B cell (primary cell): ENCODE measurements at regions not wholly inside any gene's neighbourhood (a gene's known extent, or its start where the extent isn't known, plus 50 kb on each side); places are given as distances from the start of the nearest gene placed in this dataset.

Experiments used
- ATAC-seq: fragments of 200-7000 bp; cut with Tn5 transposase; one replicate; pipeline ENCODE4 v1.10.0; 2021; ENCODE audit warnings: low read depth, mild to moderate bottlenecking, moderate number of reproducible peaks, moderate library complexity
- CTCF ChIA-PET: fragments of 350-600 bp; sonication (Branson Sonifier 250); formaldehyde crosslinking; loops from one replicate; lab custom pipeline; 2021; ENCODE audit warnings: antibody characterized with exemption, inconsistent platforms; lab: Charles Lee
- POLR2A ChIA-PET: fragments of 350-600 bp; sonication (Branson Sonifier 250); formaldehyde crosslinking; loops from one replicate; lab custom pipeline; 2021; ENCODE audit warnings: antibody characterized with exemption; lab: Charles Lee
- DNase-seq: peaks from one replicate; pipeline ENCODE4 v3.0.0; 2013
- H2AFZ ChIP-seq: 2 replicates; pipeline ENCODE4 v1.6.1; 2012; ENCODE audit warnings: mild to moderate bottlenecking, low read depth, low read length; ENCODE audit not compliant: insufficient read depth, poor library complexity, severe bottlenecking
- H3K27ac ChIP-seq, 2 donors: 1 replicate in 1 of 2; 2 replicates in 1 of 2; pipeline ENCODE4 v1.5.1; 2012 to 2013; ENCODE audit warnings: low read length in 2 of 2, mild to moderate bottlenecking in 2 of 2, moderate library complexity in 1 of 2
- H3K27me3 ChIP-seq, 4 experiments: fragments of 200-600 bp in 1 of 4; sonication (generic) in 1 of 4; replicated peaks in 1 of 4; 1 replicate in 2 of 4; 2 replicates in 2 of 4; pipeline versions ENCODE4 v1.6.1 to v1.7.0; 2013 to 2016; ENCODE audit warnings: low read length in 3 of 4, mild to moderate bottlenecking in 2 of 4, mixed read lengths in 1 of 4, moderate library complexity in 1 of 4; ENCODE audit not compliant: insufficient read depth in 4 of 4, control insufficient read depth in 3 of 4; ENCODE audit errors: control extremely low read depth in 1 of 4
- H3K36me3 ChIP-seq, 2 experiments: replicated peaks in 1 of 2; 1 replicate in 1 of 2; 2 replicates in 1 of 2; pipeline versions ENCODE4 v1.6.1 to v1.7.1; 2013; ENCODE audit warnings: low read length in 1 of 2; ENCODE audit not compliant: insufficient read depth in 2 of 2, control insufficient read depth in 1 of 2; ENCODE audit errors: control extremely low read depth in 1 of 2, extremely low read depth in 1 of 2
- H3K4me1 ChIP-seq, 2 donors: fragments of 200-600 bp in 1 of 2; sonication (generic) in 1 of 2; 1 replicate in 1 of 2; 2 replicates in 1 of 2; pipeline versions ENCODE4 v1.5.1 to v1.6.1; 2013 to 2017; ENCODE audit warnings: low read length in 2 of 2; ENCODE audit not compliant: control insufficient read depth in 2 of 2, insufficient read depth in 2 of 2
- H3K4me2 ChIP-seq: replicated peaks from 2 replicates; pipeline ENCODE3; 2012; ENCODE audit warnings: mild to moderate bottlenecking, low read depth, low read length; ENCODE audit not compliant: poor library complexity, severe bottlenecking
- H3K4me3 ChIP-seq, 5 experiments: fragments of 200-600 bp in 1 of 5; sonication (generic) in 1 of 5; 1 replicate in 3 of 5; 2 replicates in 2 of 5; pipeline versions ENCODE4 v1.5.1 to v1.7.0; 2011 to 2016; ENCODE audit warnings: low read length in 4 of 5, mild to moderate bottlenecking in 4 of 5, low read depth in 2 of 5, control low read depth in 1 of 5, moderate library complexity in 1 of 5; ENCODE audit not compliant: insufficient read depth in 1 of 5; ENCODE audit errors: control extremely low read depth in 1 of 5, extremely low read depth in 1 of 5
- H3K79me2 ChIP-seq: fragments of 200-600 bp; sonication (generic); one replicate; pipeline ENCODE4 v1.6.0; 2016; ENCODE audit warnings: low read length; ENCODE audit not compliant: control insufficient read depth, insufficient read depth
- H3K9ac ChIP-seq: fragments of 200-600 bp; sonication (generic); 2 replicates; pipeline ENCODE4 v1.6.1; 2017; ENCODE audit warnings: mild to moderate bottlenecking, low read length, moderate library complexity
- H3K9me3 ChIP-seq, 3 donors: one replicate each; pipeline versions ENCODE4 v1.6.1 to v1.7.1; 2013; ENCODE audit warnings: low read length in 2 of 3; ENCODE audit not compliant: control insufficient read depth in 2 of 3, insufficient read depth in 1 of 3; ENCODE audit errors: control extremely low read depth in 1 of 3
- H4K20me1 ChIP-seq: 2 replicates; pipeline ENCODE4 v1.6.0; 2012; ENCODE audit warnings: mild to moderate bottlenecking, low read length; ENCODE audit not compliant: insufficient read depth, control insufficient read depth, poor library complexity, severe bottlenecking
- H3K27ac Mint-ChIP-seq: one replicate; pipeline ENCODE4 v1.8.0; 2021; ENCODE audit warnings: mixed read lengths
- H3K27me3 Mint-ChIP-seq: one replicate; pipeline ENCODE4 v1.8.0; 2021; ENCODE audit warnings: mixed read lengths
- H3K4me1 Mint-ChIP-seq: one replicate; pipeline ENCODE4 v1.8.0; 2021; ENCODE audit warnings: mixed read lengths
- H3K4me3 Mint-ChIP-seq: one replicate; pipeline ENCODE4 v1.8.0; 2021; ENCODE audit warnings: mixed read lengths
- H3K9me3 Mint-ChIP-seq: one replicate; pipeline ENCODE4 v1.8.0; 2022; ENCODE audit warnings: mixed read lengths; ENCODE audit not compliant: insufficient read depth
- EZH2 ChIP-seq: IDR thresholded peaks from 2 replicates; pipeline ENCODE4 v1.6.1; 2012; ENCODE audit warnings: borderline replicate concordance, low read depth, mild to moderate bottlenecking, moderate library complexity, low read length; ENCODE audit not compliant: insufficient read depth, poor library complexity, severe bottlenecking
- WGBS: methylation state at CpG from one replicate; pipeline ENCODE4 v1.1.5; 2013; ENCODE audit warnings: missing lambda C conversion rate; ENCODE audit not compliant: insufficient coverage; 5-methylcytosine and 5-hydroxymethylcytosine counted together
- intact Hi-C: fragments of 100-400 bp; cut with micrococcal nuclease; formaldehyde crosslinking; loops from one replicate; pipeline ENCODE4 v1.10.0; 2022
- TF ChIP-seq, protein P1 (sequence below): fragments of 200-600 bp; IDR thresholded peaks from one replicate; pipeline ENCODE4 v1.8.0; 2022; ENCODE audit warnings: antibody characterized with exemption, mild to moderate bottlenecking

GRCh38 chr1:18539171-18539570 is 58.4 kb downstream of the KLHDC7A start:
- intact Hi-C loops = no loop called here
- Histone ChIP-seq H3K79me2 (no peaks in the 10 kb centered on the region), H3K9me3 (peaks cover 0 to 12% (median 0%) of the 10 kb centered on the region in 3 donors), H3K4me2 (no peak overlapping the region), H3K27me3 (peaks cover 0 to 10% (median 5%) of the 10 kb centered on the region in 4 experiments), H2AFZ (no peak overlapping the region), H3K4me1 (no peaks in the 10 kb centered on the region), H3K4me3 (no peak overlapping the region), H3K27ac (no peak overlapping the region), H3K36me3 (no peaks in the 10 kb centered on the region), H3K9ac (no peak overlapping the region), H4K20me1 (no peaks in the 10 kb centered on the region)
- DNase-seq (no peak), ATAC-seq (no peak)
- H3K4me3 Mint-ChIP-seq = no peak overlapping the region
- peaks cover 3% of the 10 kb centered on the region for H3K9me3 Mint-ChIP-seq
- no peaks in the 10 kb centered on the region for H3K4me1 Mint-ChIP-seq
- peaks cover 42% of the 10 kb centered on the region for H3K27me3 Mint-ChIP-seq
- no peak overlapping the region for H3K27ac Mint-ChIP-seq
- WGBS = 69% methylated on average over 4 of the region's 4 CpGs
- POLR2A ChIA-PET = no interaction called here
- no peak for TF ChIP-seq EZH2
- TF ChIP-seq, protein P1, sequence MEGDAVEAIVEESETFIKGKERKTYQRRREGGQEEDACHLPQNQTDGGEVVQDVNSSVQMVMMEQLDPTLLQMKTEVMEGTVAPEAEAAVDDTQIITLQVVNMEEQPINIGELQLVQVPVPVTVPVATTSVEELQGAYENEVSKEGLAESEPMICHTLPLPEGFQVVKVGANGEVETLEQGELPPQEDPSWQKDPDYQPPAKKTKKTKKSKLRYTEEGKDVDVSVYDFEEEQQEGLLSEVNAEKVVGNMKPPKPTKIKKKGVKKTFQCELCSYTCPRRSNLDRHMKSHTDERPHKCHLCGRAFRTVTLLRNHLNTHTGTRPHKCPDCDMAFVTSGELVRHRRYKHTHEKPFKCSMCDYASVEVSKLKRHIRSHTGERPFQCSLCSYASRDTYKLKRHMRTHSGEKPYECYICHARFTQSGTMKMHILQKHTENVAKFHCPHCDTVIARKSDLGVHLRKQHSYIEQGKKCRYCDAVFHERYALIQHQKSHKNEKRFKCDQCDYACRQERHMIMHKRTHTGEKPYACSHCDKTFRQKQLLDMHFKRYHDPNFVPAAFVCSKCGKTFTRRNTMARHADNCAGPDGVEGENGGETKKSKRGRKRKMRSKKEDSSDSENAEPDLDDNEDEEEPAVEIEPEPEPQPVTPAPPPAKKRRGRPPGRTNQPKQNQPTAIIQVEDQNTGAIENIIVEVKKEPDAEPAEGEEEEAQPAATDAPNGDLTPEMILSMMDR = no peak
- CTCF ChIA-PET = no interaction called here

- Mint-ChIP-seq H3K27me3 (peaks cover 42% of the 10 kb centered on the region), H3K9me3 (peaks cover 3% of the 10 kb centered on the region), H3K27ac (no peak overlapping the region), H3K4me1 (no peaks in the 10 kb centered on the region), H3K4me3 (no peak overlapping the region)
- TF ChIP-seq, protein P1 = no peak
- TF ChIP-seq EZH2 = no peak
- no peak overlapping the region for H3K4me3 ChIP-seq
- H3K4me1 ChIP-seq = no peaks in the 10 kb centered on the region
- H3K79me2 ChIP-seq = no peaks in the 10 kb centered on the region
- ATAC-seq (no peak), DNase-seq (no peak)
- no peak overlapping the region for H3K27ac ChIP-seq
- H3K4me2 ChIP-seq = no peak overlapping the region
- no peak overlapping the region for H2AFZ ChIP-seq
- POLR2A ChIA-PET = no interaction called here
- H4K20me1 ChIP-seq = no peaks in the 10 kb centered on the region
- intact Hi-C loops = no loop called here
- H3K36me3 ChIP-seq = no peaks in the 10 kb centered on the region
- peaks cover 0 to 12% (median 0%) of the 10 kb centered on the region in 3 donors for H3K9me3 ChIP-seq
- H3K9ac ChIP-seq = no peak overlapping the region
- H3K27me3 ChIP-seq = peaks cover 0 to 12% (median 5%) of the 10 kb centered on the region in 4 experiments
- CTCF ChIA-PET = no interaction called here
- no CpG with 5 or more reads among the region's 3 CpGs for WGBS
These were observed 59.5 kb downstream of the KLHDC7A start for GRCh38 chr1:18540136-18540765.
